Mesenchymal stem cell (in vitro differentiated cells and primary cell): ENCODE measurements at regions not wholly inside any gene's neighbourhood (a gene's known extent, or its start where the extent isn't known, plus 50 kb on each side); places are given as distances from the start of the nearest gene placed in this dataset.
"Not testable (repeated sequence)": the region's sequence is repeated elsewhere in the genome, so short reads cannot be mapped to it uniquely, and the experiment has no call there.

Source experiments
- DNase-seq: peaks from one replicate; pipeline ENCODE4 v3.0.0-alpha.2; 2013
- H2AFZ ChIP-seq: one replicate; pipeline ENCODE4 v1.6.1; 2013; ENCODE audit warnings: low read depth, mild to moderate bottlenecking, control low read depth, inconsistent platforms, low read length, moderate library complexity
- H2AK5ac ChIP-seq: 2 replicates; pipeline ENCODE4 v1.6.1; 2013; ENCODE audit warnings: low read length, moderate library complexity, mild to moderate bottlenecking, inconsistent platforms; ENCODE audit not compliant: severe bottlenecking
- H2BK120ac ChIP-seq: one replicate; pipeline ENCODE4 v1.6.1; 2013; ENCODE audit warnings: low read depth, mild to moderate bottlenecking, inconsistent platforms, low read length, moderate library complexity
- H2BK12ac ChIP-seq, 2 experiments: one replicate each; pipeline ENCODE4 v1.6.1; 2013; ENCODE audit warnings: inconsistent platforms in 2 of 2, low read length in 2 of 2, mild to moderate bottlenecking in 2 of 2, moderate library complexity in 2 of 2, control low read depth in 1 of 2
- H2BK15ac ChIP-seq: one replicate; pipeline ENCODE4 v1.6.1; 2013; ENCODE audit warnings: mild to moderate bottlenecking, low read depth, inconsistent platforms; ENCODE audit not compliant: poor library complexity, severe bottlenecking
- H2BK5ac ChIP-seq: 2 replicates; pipeline ENCODE4 v1.6.1; 2013; ENCODE audit warnings: low read depth, mild to moderate bottlenecking, low read length, control low read depth, inconsistent platforms; ENCODE audit not compliant: poor library complexity, severe bottlenecking
- H3K14ac ChIP-seq, 2 experiments: one replicate each; pipeline ENCODE4 v1.6.1; 2013; ENCODE audit warnings: inconsistent platforms in 2 of 2, low read length in 2 of 2, control low read depth in 1 of 2, mild to moderate bottlenecking in 1 of 2, moderate library complexity in 1 of 2
- H3K18ac ChIP-seq, 2 experiments: one replicate each; pipeline ENCODE4 v1.6.1; 2013; ENCODE audit warnings: inconsistent platforms in 2 of 2, low read length in 2 of 2, control low read depth in 1 of 2, low read depth in 1 of 2, mild to moderate bottlenecking in 1 of 2
- H3K23ac ChIP-seq, 2 experiments: one replicate each; pipeline ENCODE4 v1.6.1; 2013; ENCODE audit warnings: inconsistent platforms in 2 of 2, low read length in 2 of 2, mild to moderate bottlenecking in 2 of 2, moderate library complexity in 2 of 2, control low read depth in 1 of 2
- H3K27ac ChIP-seq: 2 replicates; pipeline ENCODE4 v1.5.1; 2013; ENCODE audit warnings: mild to moderate bottlenecking, moderate library complexity, low read length, control low read depth, inconsistent platforms; ENCODE audit not compliant: poor library complexity, severe bottlenecking
- H3K27me3 ChIP-seq, 2 experiments: 2 replicates each; pipeline versions ENCODE4 v1.6.1 to v1.7.0; 2013; ENCODE audit warnings: low read length in 2 of 2, mild to moderate bottlenecking in 2 of 2, moderate library complexity in 2 of 2, control low read depth in 1 of 2, inconsistent platforms in 1 of 2; ENCODE audit not compliant: control insufficient read depth in 1 of 2, insufficient read depth in 1 of 2
- H3K36me3 ChIP-seq, 2 experiments: 2 replicates each; pipeline versions ENCODE4 v1.6.1 to v1.7.0; 2013; ENCODE audit warnings: low read length in 2 of 2, control low read depth in 1 of 2, inconsistent platforms in 1 of 2, low read depth in 1 of 2, mild to moderate bottlenecking in 1 of 2; ENCODE audit not compliant: insufficient read depth in 2 of 2, control insufficient read depth in 1 of 2
- H3K4ac ChIP-seq, 2 experiments: one replicate each; pipeline ENCODE4 v1.6.1; 2013; ENCODE audit warnings: inconsistent platforms in 2 of 2, low read length in 2 of 2, mild to moderate bottlenecking in 2 of 2, moderate library complexity in 2 of 2, control low read depth in 1 of 2, low read depth in 1 of 2
- H3K4me1 ChIP-seq: 2 replicates; pipeline ENCODE4 v1.6.1; 2013; ENCODE audit warnings: low read depth, low read length, control low read depth; ENCODE audit not compliant: control insufficient read depth, insufficient read depth
- H3K4me2 ChIP-seq: 2 replicates; pipeline ENCODE4 v1.6.1; 2013; ENCODE audit warnings: low read length, mild to moderate bottlenecking, inconsistent platforms; ENCODE audit not compliant: poor library complexity, severe bottlenecking
- H3K4me3 ChIP-seq, 2 experiments: 2 replicates each; pipeline versions ENCODE4 v1.5.1 to v1.7.0; 2013; ENCODE audit warnings: low read length in 2 of 2, mild to moderate bottlenecking in 2 of 2, control low read depth in 1 of 2, low read depth in 1 of 2; ENCODE audit not compliant: insufficient read depth in 1 of 2
- H3K79me1 ChIP-seq: replicated peaks from 2 replicates; pipeline ENCODE4 v1.6.1; 2013; ENCODE audit warnings: mild to moderate bottlenecking, control low read depth, low read length, inconsistent platforms; ENCODE audit not compliant: poor library complexity, severe bottlenecking
- H3K9ac ChIP-seq: 2 replicates; pipeline ENCODE4 v1.7.0; 2013; ENCODE audit warnings: mild to moderate bottlenecking, low read length, moderate library complexity
- H3K9me3 ChIP-seq: 2 replicates; pipeline ENCODE4 v1.7.0; 2013; ENCODE audit warnings: mild to moderate bottlenecking, low read length; ENCODE audit not compliant: control insufficient read depth
- H4K8ac ChIP-seq: one replicate; pipeline ENCODE4 v1.6.1; 2013; ENCODE audit warnings: inconsistent platforms, mild to moderate bottlenecking, low read length, moderate library complexity
- H4K91ac ChIP-seq: one replicate; pipeline ENCODE4 v1.6.1; 2013; ENCODE audit warnings: mild to moderate bottlenecking, low read length, inconsistent platforms
- WGBS: methylation state at CpG from one replicate; pipeline ENCODE4 v1.1.7; 2013; ENCODE audit warnings: mixed read lengths; 5-methylcytosine and 5-hydroxymethylcytosine counted together

GRCh38 chrX:66833426-66833825, 194.5 kb upstream of the EDA2R start:
- H4K91ac ChIP-seq = no peak overlapping the region
- 41% methylated on average over 1 of the region's 1 CpG for WGBS
- H2BK12ac ChIP-seq = no peak overlapping the region

GRCh38 chrX:66815227-66815626, 176.3 kb upstream of the EDA2R start:
- Histone ChIP-seq H3K79me1 (no peaks in the 10 kb centered on the region), H2AK5ac (no peak overlapping the region), H2BK5ac (no peak overlapping the region), H4K91ac (no peak overlapping the region), H3K14ac (no peak overlapping the region), H3K4me3 (no peak overlapping the region), H3K23ac (no peak overlapping the region), H3K9ac (no peak overlapping the region), H3K18ac (no peak overlapping the region), H3K27ac (no peak overlapping the region), H3K9me3 (peaks cover 15% of the 10 kb centered on the region), H3K4me2 (no peak overlapping the region), H2BK120ac (no peak overlapping the region), H3K4me1 (no peaks in the 10 kb centered on the region), H2BK12ac (no peak overlapping the region), H2AFZ (no peak overlapping the region), H2BK15ac (no peak overlapping the region), H3K36me3 (no peaks in the 10 kb centered on the region), H3K4ac (no peak overlapping the region), H4K8ac (no peak overlapping the region), H3K27me3 (no peaks in the 10 kb centered on the region)
- WGBS = 40% methylated on average over 1 of the region's 1 CpG
- DNase-seq = no peak

More at GRCh38 chrX:66833426-66833825, 194.5 kb upstream of the EDA2R start:
- Histone ChIP-seq H3K18ac (no peak overlapping the region), H3K27ac (no peak overlapping the region), H3K27me3 (no peaks in the 10 kb centered on the region), H3K4me1 (no peaks in the 10 kb centered on the region), H3K4me2 (no peak overlapping the region), H3K4me3 (no peak overlapping the region), H2BK5ac (no peak overlapping the region), H2AK5ac (no peak overlapping the region), H2BK15ac (no peak overlapping the region), H2BK120ac (no peak overlapping the region), H3K23ac (no peak overlapping the region), H3K4ac (no peak overlapping the region), H3K79me1 (no peaks in the 10 kb centered on the region), H3K36me3 (no peaks in the 10 kb centered on the region), H3K14ac (no peak overlapping the region), H3K9me3 (peaks cover 49% of the 10 kb centered on the region), H4K8ac (no peak overlapping the region), H3K9ac (no peak overlapping the region), H2AFZ (no peak overlapping the region)
- no peak for DNase-seq

GRCh38 chrX:66794514-66794913, 155.6 kb upstream of the EDA2R start:
- H3K9ac ChIP-seq, H3K9me3 ChIP-seq, H3K27me3 ChIP-seq, H3K36me3 ChIP-seq, DNase-seq, H2BK120ac ChIP-seq, H3K4ac ChIP-seq, H3K4me2 ChIP-seq, H3K27ac ChIP-seq, H3K23ac ChIP-seq, H4K91ac ChIP-seq, H3K18ac ChIP-seq, H2BK12ac ChIP-seq, H2BK15ac ChIP-seq, H2AFZ ChIP-seq, H3K4me1 ChIP-seq, H3K14ac ChIP-seq, H4K8ac ChIP-seq, H2AK5ac ChIP-seq, H3K79me1 ChIP-seq, H2BK5ac ChIP-seq, H3K4me3 ChIP-seq: not testable (repeated sequence)
- 41% methylated on average over 4 of the region's 5 CpGs for WGBS

- 74% methylated on average over 3 of the region's 3 CpGs for WGBS
- no peak overlapping the region for H2AFZ ChIP-seq
- no peaks in the 10 kb centered on the region for H3K36me3 ChIP-seq
- no peak overlapping the region for H3K4ac ChIP-seq
- no peak overlapping the region for H2BK12ac ChIP-seq
- no peak overlapping the region for H3K14ac ChIP-seq
- H3K79me1 ChIP-seq = no peaks in the 10 kb centered on the region
- H3K4me3 ChIP-seq = no peak overlapping the region
- H3K4me1 ChIP-seq = no peaks in the 10 kb centered on the region
- H2BK5ac ChIP-seq = no peak overlapping the region
- H3K9me3 ChIP-seq = no peaks in the 10 kb centered on the region
- H2AK5ac ChIP-seq = no peak overlapping the region
- H3K4me2 ChIP-seq = no peak overlapping the region
- no peak overlapping the region for H3K23ac ChIP-seq
- H3K18ac ChIP-seq = no peak overlapping the region
- no peaks in the 10 kb centered on the region for H3K27me3 ChIP-seq
- no peak overlapping the region for H3K9ac ChIP-seq
- no peak overlapping the region for H2BK120ac ChIP-seq
- no peak overlapping the region for H4K8ac ChIP-seq
- no peak overlapping the region for H4K91ac ChIP-seq
- no peak for DNase-seq
- H3K27ac ChIP-seq = no peak overlapping the region
- no peak overlapping the region for H2BK15ac ChIP-seq
These were observed 127.4 kb upstream of the EDA2R start for GRCh38 chrX:66766318-66766717.
